H9 (cell line): ENCODE measurements at regions not wholly inside any gene's neighbourhood (a gene's known extent, or its start where the extent isn't known, plus 50 kb on each side); places are given as distances from the start of the nearest gene placed in this dataset.

ENCODE experiments used
- DNase-seq: peaks from one replicate; pipeline ENCODE4 v3.0.0-alpha.2; 2017
- H2AFZ ChIP-seq: one replicate; pipeline ENCODE4 v1.6.1; 2013; ENCODE audit warnings: mild to moderate bottlenecking, low read length, control low read depth, moderate library complexity
- H2AK5ac ChIP-seq: 2 replicates; pipeline ENCODE4 v1.6.1; 2013; ENCODE audit warnings: low read length, control low read depth, mixed read lengths; ENCODE audit not compliant: insufficient read length
- H2BK120ac ChIP-seq: one replicate; pipeline ENCODE4 v1.6.1; 2013; ENCODE audit warnings: low read depth, mild to moderate bottlenecking, low read length, control low read depth, inconsistent platforms; ENCODE audit not compliant: poor library complexity, severe bottlenecking
- H2BK12ac ChIP-seq: 2 replicates; pipeline ENCODE4 v1.6.1; 2013; ENCODE audit warnings: low read length, control low read depth, mixed read lengths, low read depth; ENCODE audit not compliant: insufficient read length
- H2BK15ac ChIP-seq: 2 replicates; pipeline ENCODE4 v1.6.1; 2013; ENCODE audit warnings: low read depth, low read length, control low read depth
- H2BK20ac ChIP-seq: one replicate; pipeline ENCODE4 v1.6.1; 2013; ENCODE audit warnings: low read depth, mild to moderate bottlenecking, low read length, control low read depth, inconsistent platforms; ENCODE audit not compliant: poor library complexity, severe bottlenecking
- H2BK5ac ChIP-seq: 2 replicates; pipeline ENCODE4 v1.6.1; 2013; ENCODE audit warnings: low read length, control low read depth, mixed read lengths; ENCODE audit not compliant: insufficient read length
- H3K14ac ChIP-seq: 2 replicates; pipeline ENCODE4 v1.6.1; 2013; ENCODE audit warnings: low read length, control low read depth; ENCODE audit not compliant: insufficient read depth
- H3K18ac ChIP-seq: 2 replicates; pipeline ENCODE4 v1.6.1; 2013; ENCODE audit warnings: low read depth, mild to moderate bottlenecking, mixed read lengths, low read length, control low read depth; ENCODE audit not compliant: insufficient read length
- H3K23ac ChIP-seq: 2 replicates; pipeline ENCODE4 v1.6.1; 2013; ENCODE audit warnings: low read length, control low read depth, mixed read lengths, low read depth; ENCODE audit not compliant: insufficient read length
- H3K23me2 ChIP-seq: 2 replicates; pipeline ENCODE4 v1.6.1; 2013; ENCODE audit warnings: low read depth, mild to moderate bottlenecking, mixed read lengths, low read length, control low read depth; ENCODE audit not compliant: insufficient read length, poor library complexity, severe bottlenecking
- H3K27ac ChIP-seq: 2 replicates; pipeline ENCODE4 v1.5.1; 2013; ENCODE audit warnings: low read length, control low read depth, mixed read lengths, low read depth; ENCODE audit not compliant: insufficient read length
- H3K27me3 ChIP-seq: 2 replicates; pipeline ENCODE4 v1.6.1; 2013; ENCODE audit warnings: low read length, control low read depth, inconsistent platforms; ENCODE audit not compliant: insufficient read depth
- H3K4ac ChIP-seq: 2 replicates; pipeline ENCODE4 v1.6.1; 2013; ENCODE audit warnings: low read depth, mild to moderate bottlenecking, control low read depth, inconsistent platforms, low read length, moderate library complexity
- H3K4me1 ChIP-seq: 2 replicates; pipeline ENCODE4 v1.6.1; 2013; ENCODE audit warnings: low read length, control low read depth, inconsistent platforms; ENCODE audit not compliant: insufficient read depth
- H3K4me2 ChIP-seq: 2 replicates; pipeline ENCODE4 v1.6.1; 2013; ENCODE audit warnings: low read length, control low read depth, mixed read lengths; ENCODE audit not compliant: insufficient read length, insufficient read depth
- H3K56ac ChIP-seq: 2 replicates; pipeline ENCODE4 v1.6.1; 2013; ENCODE audit warnings: low read depth, mild to moderate bottlenecking, mixed read lengths, low read length, control low read depth; ENCODE audit not compliant: insufficient read length
- H3K79me1 ChIP-seq: 2 replicates; pipeline ENCODE4 v1.6.1; 2013; ENCODE audit warnings: low read depth, mild to moderate bottlenecking, moderate library complexity, low read length, control low read depth, inconsistent platforms; ENCODE audit not compliant: insufficient read depth, poor library complexity, severe bottlenecking
- H3K79me2 ChIP-seq: 2 replicates; pipeline ENCODE4 v1.6.1; 2013; ENCODE audit warnings: low read length, control low read depth, inconsistent platforms; ENCODE audit not compliant: insufficient read depth
- H3K9ac ChIP-seq: 2 replicates; pipeline ENCODE4 v1.6.1; 2013; ENCODE audit warnings: low read length, control low read depth, mixed read lengths; ENCODE audit not compliant: insufficient read length; ENCODE audit errors: extremely low read depth
- H3K9me3 ChIP-seq: one replicate; pipeline ENCODE4 v1.6.1; 2013; ENCODE audit warnings: low read depth, low read length, inconsistent platforms; ENCODE audit not compliant: control insufficient read depth
- H3T11ph ChIP-seq: one replicate; pipeline ENCODE4 v1.6.1; 2013; ENCODE audit warnings: mild to moderate bottlenecking, low read length, control low read depth, inconsistent platforms
- H4K20me1 ChIP-seq: one replicate; pipeline ENCODE4 v1.6.1; 2013; ENCODE audit not compliant: control insufficient read depth, insufficient read length, insufficient read depth
- H4K5ac ChIP-seq: 2 replicates; pipeline ENCODE4 v1.6.1; 2013; ENCODE audit warnings: low read depth, mild to moderate bottlenecking, mixed read lengths, low read length, control low read depth; ENCODE audit not compliant: insufficient read length
- H4K8ac ChIP-seq: replicated peaks from 2 replicates; pipeline ENCODE4 v1.6.1; 2013; ENCODE audit warnings: low read length, control low read depth, mixed read lengths, low read depth; ENCODE audit not compliant: insufficient read length
- H4K91ac ChIP-seq: 2 replicates; pipeline ENCODE4 v1.6.1; 2013; ENCODE audit warnings: low read depth, mild to moderate bottlenecking, moderate library complexity, mixed read lengths, low read length, control low read depth; ENCODE audit not compliant: insufficient read length
- H3K27ac Mint-ChIP-seq, 3 experiments: 2 replicates in 2 of 3; 3 replicates in 1 of 3; pipeline ENCODE4 v1.8.0; 2020 to 2021; ENCODE audit warnings: mixed read lengths in 3 of 3, mild to moderate bottlenecking in 1 of 3, moderate library complexity in 1 of 3
- H3K27me3 Mint-ChIP-seq: 2 replicates; pipeline ENCODE4 v1.8.0; 2021; ENCODE audit warnings: low read depth, mild to moderate bottlenecking, moderate library complexity, mixed read lengths
- H3K36me3 Mint-ChIP-seq, 3 experiments: 2 replicates in 2 of 3; 3 replicates in 1 of 3; pipeline ENCODE4 v1.8.0; 2020 to 2021; ENCODE audit warnings: low read depth in 3 of 3, mixed read lengths in 3 of 3; ENCODE audit not compliant: insufficient read depth in 1 of 3
- H3K4me1 Mint-ChIP-seq, 2 experiments: 2 replicates each; pipeline ENCODE4 v1.8.0; 2020; ENCODE audit warnings: mixed read lengths in 2 of 2
- H3K4me3 Mint-ChIP-seq, 2 experiments: 2 replicates in 1 of 2; 3 replicates in 1 of 2; pipeline ENCODE4 v1.8.0; 2020 to 2021; ENCODE audit warnings: mild to moderate bottlenecking in 2 of 2, mixed read lengths in 2 of 2, moderate library complexity in 1 of 2
- H3K9me3 Mint-ChIP-seq, 2 experiments: 2 replicates in 1 of 2; 3 replicates in 1 of 2; pipeline ENCODE4 v1.8.0; 2020; ENCODE audit warnings: mild to moderate bottlenecking in 2 of 2, mixed read lengths in 2 of 2, moderate library complexity in 1 of 2
- WGBS: extraction: QIAGEN DNeasy Blood & Tissue Kit; methylation state at CpG from one replicate; pipeline ENCODE4 v1.1.7; 2013; ENCODE audit warnings: missing lambda C conversion rate, low lambda C conversion rate, mixed read lengths; ENCODE audit not compliant: insufficient read length; ENCODE audit errors: extremely low coverage; 5-methylcytosine and 5-hydroxymethylcytosine counted together
- TF ChIP-seq, protein P1 (sequence below): fragments of 200-600 bp; sonication (generic); conservative IDR thresholded peaks from 3 replicates; pipeline ENCODE4 v1.8.0; 2021; ENCODE audit warnings: antibody characterized with exemption, mild to moderate bottlenecking

DNA sequence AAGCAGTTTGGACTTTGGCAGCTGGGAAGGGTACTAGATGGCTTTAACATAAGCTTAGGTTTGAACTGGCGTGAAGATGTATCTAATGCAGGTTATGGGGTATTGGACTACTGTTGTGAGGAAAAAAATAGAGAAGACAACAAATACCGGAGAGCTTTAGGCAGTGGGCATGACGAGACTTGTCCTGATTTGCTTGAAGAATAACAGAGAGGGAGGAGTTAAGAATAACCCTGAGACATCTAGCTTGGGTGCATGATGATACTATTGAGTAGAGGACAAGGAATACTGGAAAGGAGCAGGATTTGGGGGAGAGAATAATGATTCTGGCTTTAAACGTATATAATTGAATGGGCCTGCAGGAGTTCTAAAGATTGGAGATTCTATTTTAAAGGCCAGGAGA, 249.5 kb upstream of the AZI2 start:
- no peak overlapping the region for H2AFZ ChIP-seq
- WGBS, result no CpG with 5 or more reads among the region's 4 CpGs
- H3K4ac ChIP-seq, result no peak overlapping the region
- H3K27ac ChIP-seq, result no peak overlapping the region
- no peaks in the 10 kb centered on the region for H4K20me1 ChIP-seq
- H3K27me3 Mint-ChIP-seq, result no peaks in the 10 kb centered on the region
- H3K14ac ChIP-seq, result no peak overlapping the region
- no peak overlapping the region for H2BK20ac ChIP-seq
- H2BK120ac ChIP-seq, result no peak overlapping the region
- H3K4me3 Mint-ChIP-seq, result no peak overlapping the region
- no peak overlapping the region for H3K9ac ChIP-seq
- no peak overlapping the region for H3K4me2 ChIP-seq
- H2BK5ac ChIP-seq, result no peak overlapping the region
- no peaks in the 10 kb centered on the region; a peak in 1 of 4 replicates for H3K4me1 Mint-ChIP-seq
- no peaks in the 10 kb centered on the region for H3K27me3 ChIP-seq
- H3K56ac ChIP-seq, result no peak overlapping the region
- no peak overlapping the region for H3T11ph ChIP-seq
- no peaks in the 10 kb centered on the region for H3K36me3 Mint-ChIP-seq
- no peaks in the 10 kb centered on the region for H3K9me3 Mint-ChIP-seq
- H2BK15ac ChIP-seq, result no peak overlapping the region
- H4K5ac ChIP-seq, result no peak overlapping the region
- no peak overlapping the region for H2BK12ac ChIP-seq
- H3K23me2 ChIP-seq, result no peaks in the 10 kb centered on the region
- no peak overlapping the region for H3K18ac ChIP-seq
- H4K91ac ChIP-seq, result no peak overlapping the region
- TF ChIP-seq, protein P1, sequence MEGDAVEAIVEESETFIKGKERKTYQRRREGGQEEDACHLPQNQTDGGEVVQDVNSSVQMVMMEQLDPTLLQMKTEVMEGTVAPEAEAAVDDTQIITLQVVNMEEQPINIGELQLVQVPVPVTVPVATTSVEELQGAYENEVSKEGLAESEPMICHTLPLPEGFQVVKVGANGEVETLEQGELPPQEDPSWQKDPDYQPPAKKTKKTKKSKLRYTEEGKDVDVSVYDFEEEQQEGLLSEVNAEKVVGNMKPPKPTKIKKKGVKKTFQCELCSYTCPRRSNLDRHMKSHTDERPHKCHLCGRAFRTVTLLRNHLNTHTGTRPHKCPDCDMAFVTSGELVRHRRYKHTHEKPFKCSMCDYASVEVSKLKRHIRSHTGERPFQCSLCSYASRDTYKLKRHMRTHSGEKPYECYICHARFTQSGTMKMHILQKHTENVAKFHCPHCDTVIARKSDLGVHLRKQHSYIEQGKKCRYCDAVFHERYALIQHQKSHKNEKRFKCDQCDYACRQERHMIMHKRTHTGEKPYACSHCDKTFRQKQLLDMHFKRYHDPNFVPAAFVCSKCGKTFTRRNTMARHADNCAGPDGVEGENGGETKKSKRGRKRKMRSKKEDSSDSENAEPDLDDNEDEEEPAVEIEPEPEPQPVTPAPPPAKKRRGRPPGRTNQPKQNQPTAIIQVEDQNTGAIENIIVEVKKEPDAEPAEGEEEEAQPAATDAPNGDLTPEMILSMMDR, result no peak
- no peaks in the 10 kb centered on the region for H3K4me1 ChIP-seq
- H3K9me3 ChIP-seq, result no peaks in the 10 kb centered on the region
- H3K27ac Mint-ChIP-seq, result no peak overlapping the region
- DNase-seq, result no peak
- no peaks in the 10 kb centered on the region for H3K79me2 ChIP-seq
- H3K23ac ChIP-seq, result no peak overlapping the region
- H3K79me1 ChIP-seq, result no peaks in the 10 kb centered on the region
- no peak overlapping the region for H4K8ac ChIP-seq
- no peak overlapping the region for H2AK5ac ChIP-seq
